ENCODE measurements at regions not wholly inside any gene's neighbourhood (a gene's known extent, or its start where the extent isn't known, plus 50 kb on each side); places are given as distances from the start of the nearest gene placed in this dataset.

GRCh38 chr1:143694085-143694484 is 277.7 kb downstream of the FAM72C start:
- TF ChIP-seq, protein P1, sequence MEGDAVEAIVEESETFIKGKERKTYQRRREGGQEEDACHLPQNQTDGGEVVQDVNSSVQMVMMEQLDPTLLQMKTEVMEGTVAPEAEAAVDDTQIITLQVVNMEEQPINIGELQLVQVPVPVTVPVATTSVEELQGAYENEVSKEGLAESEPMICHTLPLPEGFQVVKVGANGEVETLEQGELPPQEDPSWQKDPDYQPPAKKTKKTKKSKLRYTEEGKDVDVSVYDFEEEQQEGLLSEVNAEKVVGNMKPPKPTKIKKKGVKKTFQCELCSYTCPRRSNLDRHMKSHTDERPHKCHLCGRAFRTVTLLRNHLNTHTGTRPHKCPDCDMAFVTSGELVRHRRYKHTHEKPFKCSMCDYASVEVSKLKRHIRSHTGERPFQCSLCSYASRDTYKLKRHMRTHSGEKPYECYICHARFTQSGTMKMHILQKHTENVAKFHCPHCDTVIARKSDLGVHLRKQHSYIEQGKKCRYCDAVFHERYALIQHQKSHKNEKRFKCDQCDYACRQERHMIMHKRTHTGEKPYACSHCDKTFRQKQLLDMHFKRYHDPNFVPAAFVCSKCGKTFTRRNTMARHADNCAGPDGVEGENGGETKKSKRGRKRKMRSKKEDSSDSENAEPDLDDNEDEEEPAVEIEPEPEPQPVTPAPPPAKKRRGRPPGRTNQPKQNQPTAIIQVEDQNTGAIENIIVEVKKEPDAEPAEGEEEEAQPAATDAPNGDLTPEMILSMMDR (IDR thresholded peaks at IDR 0.05), result no peak
- TF ChIP-seq POLR2A (IDR thresholded peaks at IDR 0.05), result no peak

All from Peyer's patch (tissue), 4 donors.